K562 (cell line): ENCODE measurements at regions not wholly inside any gene's neighbourhood (a gene's known extent, or its start where the extent isn't known, plus 50 kb on each side); places are given as distances from the start of the nearest gene placed in this dataset.

ENCODE experiments used
- CHD1 ChIP-seq: fragments of 200-600 bp; sonication (generic); IDR thresholded peaks from one replicate; pipeline ENCODE4 v1.6.1; 2012; ENCODE audit warnings: mild to moderate bottlenecking, moderate library complexity, low read length, inconsistent platforms
- CHD4 ChIP-seq: fragments of 200-600 bp; sonication (generic); IDR thresholded peaks from 3 replicates; pipeline ENCODE4 v1.6.1; 2012; ENCODE audit warnings: low read depth, mild to moderate bottlenecking, mixed read lengths, low read length, inconsistent platforms; ENCODE audit not compliant: insufficient read depth, insufficient replicate concordance, poor library complexity, severe bottlenecking
- ELF2 ChIP-seq: fragments of 250-450 bp; sonication (Bioruptor Pico); IDR thresholded peaks from 2 replicates; pipeline ENCODE4 v1.5.0; 2021; ENCODE audit warnings: mild to moderate bottlenecking
- RHOXF2B ChIP-seq: fragments of 250-450 bp; sonication (Bioruptor Pico); conservative IDR thresholded peaks from 2 replicates; pipeline ENCODE4 v1.5.1; 2021
- TF ChIP-seq, protein P1 (sequence below): fragments of 250-450 bp; sonication (Bioruptor Pico); IDR thresholded peaks from 2 replicates; pipeline ENCODE4 v1.5.0; 2020; ENCODE audit warnings: mild to moderate bottlenecking, borderline replicate concordance

DNA sequence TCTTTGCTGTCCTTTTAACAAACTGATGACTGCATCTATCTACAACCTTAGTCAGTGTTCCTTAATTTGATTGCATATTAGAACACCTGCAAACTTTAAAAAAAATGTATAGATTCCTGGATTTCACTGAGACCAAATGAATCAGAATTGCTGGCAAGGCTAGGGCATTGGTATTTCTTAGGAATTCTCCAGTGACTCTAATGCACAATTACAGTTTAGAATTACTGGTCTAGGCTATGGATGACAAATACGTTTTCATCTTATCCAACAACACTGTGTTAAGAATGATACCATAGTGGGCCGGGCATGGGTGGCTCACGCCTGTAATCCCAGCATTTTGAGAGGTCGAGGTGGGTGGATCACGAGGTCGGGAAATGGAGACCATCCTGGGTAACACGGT is 545.9 kb upstream of the RIOK2 start:
- TF ChIP-seq ELF2 (CRISPR knock-in tag) (no peak), RHOXF2B (CRISPR knock-in tag) (no peak), CHD4 (no peak), CHD1 (no peak)
- TF ChIP-seq, protein P1, sequence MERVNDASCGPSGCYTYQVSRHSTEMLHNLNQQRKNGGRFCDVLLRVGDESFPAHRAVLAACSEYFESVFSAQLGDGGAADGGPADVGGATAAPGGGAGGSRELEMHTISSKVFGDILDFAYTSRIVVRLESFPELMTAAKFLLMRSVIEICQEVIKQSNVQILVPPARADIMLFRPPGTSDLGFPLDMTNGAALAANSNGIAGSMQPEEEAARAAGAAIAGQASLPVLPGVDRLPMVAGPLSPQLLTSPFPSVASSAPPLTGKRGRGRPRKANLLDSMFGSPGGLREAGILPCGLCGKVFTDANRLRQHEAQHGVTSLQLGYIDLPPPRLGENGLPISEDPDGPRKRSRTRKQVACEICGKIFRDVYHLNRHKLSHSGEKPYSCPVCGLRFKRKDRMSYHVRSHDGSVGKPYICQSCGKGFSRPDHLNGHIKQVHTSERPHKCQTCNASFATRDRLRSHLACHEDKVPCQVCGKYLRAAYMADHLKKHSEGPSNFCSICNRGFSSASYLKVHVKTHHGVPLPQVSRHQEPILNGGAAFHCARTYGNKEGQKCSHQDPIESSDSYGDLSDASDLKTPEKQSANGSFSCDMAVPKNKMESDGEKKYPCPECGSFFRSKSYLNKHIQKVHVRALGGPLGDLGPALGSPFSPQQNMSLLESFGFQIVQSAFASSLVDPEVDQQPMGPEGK (CRISPR knock-in tag) = no peak
